Keratinocyte (primary cell): ENCODE measurements at regions not wholly inside any gene's neighbourhood (a gene's known extent, or its start where the extent isn't known, plus 50 kb on each side); places are given as distances from the start of the nearest gene placed in this dataset.

Experiments used
- DNase-seq: peaks from one replicate; pipeline ENCODE4 v3.0.0-alpha.2; 2011; ENCODE audit warnings: low read depth, missing footprints, low spot score
- FAIRE-seq: peaks from 2 replicates; lab custom pipeline; 2011; peaks lifted over from hg19 to GRCh38; lab: Jason Lieb, UNC
- H2AFZ ChIP-seq: 2 replicates; pipeline ENCODE4 v1.6.0; 2012; ENCODE audit warnings: low read length, control low read depth, inconsistent platforms; ENCODE audit not compliant: control insufficient read depth
- H3K27ac ChIP-seq: 2 replicates; pipeline ENCODE4 v1.5.1; 2011; ENCODE audit warnings: low read length; ENCODE audit not compliant: control insufficient read depth, insufficient read depth
- H3K27me3 ChIP-seq: 3 replicates; pipeline ENCODE4 v1.6.0; 2011; ENCODE audit warnings: low read length; ENCODE audit not compliant: control insufficient read depth, insufficient read depth; ENCODE audit errors: extremely low read depth
- H3K36me3 ChIP-seq, 2 experiments: 2 replicates in 1 of 2; 3 replicates in 1 of 2; pipeline ENCODE4 v1.5.1; 2011; ENCODE audit warnings: low read length in 2 of 2, mild to moderate bottlenecking in 1 of 2; ENCODE audit not compliant: control insufficient read depth in 2 of 2, insufficient read depth in 2 of 2; ENCODE audit errors: extremely low read depth in 1 of 2
- H3K4me1 ChIP-seq: 3 replicates; pipeline ENCODE4 v1.5.1; 2011; ENCODE audit warnings: low read length; ENCODE audit not compliant: control insufficient read depth, insufficient read depth; ENCODE audit errors: extremely low read depth
- H3K4me2 ChIP-seq: 3 replicates; pipeline ENCODE4 v1.6.0; 2011; ENCODE audit warnings: low read depth, low read length; ENCODE audit not compliant: control insufficient read depth, insufficient read depth; ENCODE audit errors: extremely low read depth
- H3K4me3 ChIP-seq, 3 experiments: fragments of 200-600 bp in 1 of 3; sonication (generic) in 1 of 3; 2 replicates in 2 of 3; 3 replicates in 1 of 3; pipeline ENCODE4 v1.5.1; 2011 to 2016; ENCODE audit warnings: low read length in 3 of 3, mild to moderate bottlenecking in 3 of 3, control low read depth in 2 of 3, inconsistent platforms in 1 of 3, low read depth in 1 of 3, mixed read lengths in 1 of 3, mixed run types in 1 of 3, moderate library complexity in 1 of 3; ENCODE audit not compliant: control insufficient read depth in 2 of 3, insufficient read depth in 2 of 3; ENCODE audit errors: extremely low read depth in 1 of 3
- H3K79me2 ChIP-seq: 2 replicates; pipeline ENCODE4 v1.6.0; 2012; ENCODE audit warnings: low read length; ENCODE audit not compliant: control insufficient read depth, insufficient read depth
- H3K9ac ChIP-seq: 3 replicates; pipeline ENCODE4 v1.6.0; 2011; ENCODE audit warnings: low read length; ENCODE audit not compliant: control insufficient read depth, insufficient read depth; ENCODE audit errors: extremely low read depth
- H3K9me1 ChIP-seq: 3 replicates; pipeline ENCODE4 v1.6.0; 2011; ENCODE audit warnings: low read length; ENCODE audit not compliant: control insufficient read depth, insufficient read depth; ENCODE audit errors: extremely low read depth
- H3K9me3 ChIP-seq: 2 replicates; pipeline ENCODE4 v1.5.1; 2012; ENCODE audit warnings: low read depth, low read length; ENCODE audit not compliant: control insufficient read depth
- H4K20me1 ChIP-seq: 3 replicates; pipeline ENCODE4 v1.6.0; 2011; ENCODE audit warnings: low read length; ENCODE audit not compliant: control insufficient read depth, insufficient read depth; ENCODE audit errors: extremely low read depth
- EZH2 ChIP-seq: IDR thresholded peaks from one replicate; pipeline ENCODE4 v1.6.1; 2012; ENCODE audit warnings: inconsistent platforms, mild to moderate bottlenecking, low read length, moderate library complexity
- dilution Hi-C: fragments of 300-500 bp; cut with MboI; formaldehyde crosslinking; loops from one replicate; pipeline ENCODE4 v1.7.0; 2020; ENCODE audit warnings: low sequenced_read_pairs; ENCODE audit not compliant: extremely low pct_ligation_motif_present
- TF ChIP-seq, protein P1 (sequence below), 3 experiments: IDR thresholded peaks in 1 of 3; conservative IDR thresholded peaks in 1 of 3; optimal IDR thresholded peaks in 1 of 3; 2 replicates in 2 of 3; 3 replicates in 1 of 3; pipeline versions ENCODE3 to v1.5.1; 2011; ENCODE audit warnings: low read length in 3 of 3, mild to moderate bottlenecking in 3 of 3, moderate library complexity in 2 of 3, control low read depth in 1 of 3, inconsistent platforms in 1 of 3; ENCODE audit not compliant: insufficient read depth in 2 of 3; ENCODE audit errors: extremely low read depth in 1 of 3

DNA sequence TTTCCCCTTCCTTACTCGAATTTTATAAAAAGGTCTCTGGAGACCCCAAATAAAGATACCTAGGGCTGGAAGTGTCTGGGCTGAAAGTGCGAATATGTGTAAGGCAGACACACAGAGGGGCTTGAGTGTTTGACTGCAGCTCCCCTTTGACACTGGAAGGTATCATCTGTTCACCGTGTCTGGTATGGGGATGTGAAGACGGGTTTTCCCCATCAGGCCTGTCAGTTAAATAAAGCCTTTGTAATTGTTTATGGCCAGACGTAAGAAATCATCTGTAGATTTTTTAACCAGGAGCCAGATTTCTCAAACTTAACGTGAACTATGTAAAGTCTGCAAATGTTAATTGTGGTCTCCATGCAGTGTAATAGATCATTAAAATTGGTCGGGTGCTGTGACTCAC is 1173.4 kb downstream of the AMY1C start:
- Histone ChIP-seq H3K27me3 (no peaks in the 10 kb centered on the region), H3K36me3 (no peaks in the 10 kb centered on the region), H3K9me1 (no peaks in the 10 kb centered on the region), H4K20me1 (no peaks in the 10 kb centered on the region), H3K27ac (no peak overlapping the region), H3K4me2 (no peak overlapping the region), H3K9ac (no peak overlapping the region), H3K4me3 (no peak overlapping the region), H2AFZ (no peak overlapping the region), H3K79me2 (no peaks in the 10 kb centered on the region), H3K9me3 (no peaks in the 10 kb centered on the region), H3K4me1 (no peaks in the 10 kb centered on the region)
- TF ChIP-seq, protein P1, sequence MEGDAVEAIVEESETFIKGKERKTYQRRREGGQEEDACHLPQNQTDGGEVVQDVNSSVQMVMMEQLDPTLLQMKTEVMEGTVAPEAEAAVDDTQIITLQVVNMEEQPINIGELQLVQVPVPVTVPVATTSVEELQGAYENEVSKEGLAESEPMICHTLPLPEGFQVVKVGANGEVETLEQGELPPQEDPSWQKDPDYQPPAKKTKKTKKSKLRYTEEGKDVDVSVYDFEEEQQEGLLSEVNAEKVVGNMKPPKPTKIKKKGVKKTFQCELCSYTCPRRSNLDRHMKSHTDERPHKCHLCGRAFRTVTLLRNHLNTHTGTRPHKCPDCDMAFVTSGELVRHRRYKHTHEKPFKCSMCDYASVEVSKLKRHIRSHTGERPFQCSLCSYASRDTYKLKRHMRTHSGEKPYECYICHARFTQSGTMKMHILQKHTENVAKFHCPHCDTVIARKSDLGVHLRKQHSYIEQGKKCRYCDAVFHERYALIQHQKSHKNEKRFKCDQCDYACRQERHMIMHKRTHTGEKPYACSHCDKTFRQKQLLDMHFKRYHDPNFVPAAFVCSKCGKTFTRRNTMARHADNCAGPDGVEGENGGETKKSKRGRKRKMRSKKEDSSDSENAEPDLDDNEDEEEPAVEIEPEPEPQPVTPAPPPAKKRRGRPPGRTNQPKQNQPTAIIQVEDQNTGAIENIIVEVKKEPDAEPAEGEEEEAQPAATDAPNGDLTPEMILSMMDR (optimal IDR thresholded peaks at IDR 0.05 in 1 of 3, IDR thresholded peaks at IDR 0.05 in 1 of 3, conservative IDR thresholded peaks at IDR 0.05 in 1 of 3; ENCODE audit: extremely low read depth in 1 of 3, insufficient read depth in 2 of 3, low read length in 3 of 3): no peak
- no peak for TF ChIP-seq EZH2
- DNase-seq: no peak
- FAIRE-seq: no peak
- dilution Hi-C loops: no loop called here

DNA sequence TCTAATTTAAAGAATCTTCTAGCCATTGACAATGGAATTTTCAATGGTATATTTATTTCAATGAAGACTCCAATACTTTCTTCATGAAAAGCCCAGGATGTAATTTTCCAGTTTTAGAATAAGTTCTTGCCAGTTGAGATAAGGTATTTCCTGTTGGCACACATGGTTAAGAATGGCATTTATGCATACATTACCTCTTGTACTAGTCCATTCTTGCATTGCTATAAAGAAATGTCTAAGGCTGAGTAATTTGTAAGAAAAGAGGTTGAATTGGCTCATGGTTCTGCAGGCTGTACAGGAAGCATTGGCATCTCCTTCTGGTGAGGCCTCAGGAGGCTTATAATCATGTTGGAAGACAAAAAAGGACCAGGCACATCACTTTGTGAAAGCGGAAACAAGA is 1179.6 kb downstream of the AMY1C start:
- dilution Hi-C loops: no loop called here
- FAIRE-seq (no peak), DNase-seq (no peak)
- Histone ChIP-seq H3K9me1 (no peaks in the 10 kb centered on the region), H3K4me1 (no peaks in the 10 kb centered on the region), H3K9ac (no peak overlapping the region), H3K36me3 (no peaks in the 10 kb centered on the region), H3K27me3 (no peaks in the 10 kb centered on the region), H4K20me1 (no peaks in the 10 kb centered on the region), H3K9me3 (peaks cover 2% of the 10 kb centered on the region), H3K4me2 (no peak overlapping the region), H3K4me3 (no peak overlapping the region), H2AFZ (no peak overlapping the region), H3K79me2 (no peaks in the 10 kb centered on the region), H3K27ac (no peak overlapping the region)
- TF ChIP-seq EZH2: no peak
- TF ChIP-seq, protein P1 (optimal IDR thresholded peaks at IDR 0.05 in 1 of 3, IDR thresholded peaks at IDR 0.05 in 1 of 3, conservative IDR thresholded peaks at IDR 0.05 in 1 of 3; ENCODE audit: extremely low read depth in 1 of 3, insufficient read depth in 2 of 3, low read length in 3 of 3): no peak
